WTC11 (cell line): ENCODE measurements at regions not wholly inside any gene's neighbourhood (a gene's known extent, or its start where the extent isn't known, plus 50 kb on each side); places are given as distances from the start of the nearest gene placed in this dataset.

Experiments
- ATAC-seq: fragments of 200-7000 bp; cut with Tn5 transposase; 2 replicates; pipeline ENCODE4 v1.10.0; 2021; ENCODE audit warnings: mild to moderate bottlenecking, moderate library complexity
- CTCF ChIA-PET: fragments of 300-600 bp; sonication (Branson Sonifier 250); formaldehyde crosslinking; loops from one replicate; lab custom pipeline; 2021; ENCODE audit warnings: antibody characterized with exemption; lab: Charles Lee
- POLR2A ChIA-PET: fragments of 350-600 bp; sonication (Branson Sonifier 250); formaldehyde crosslinking; loops from one replicate; lab custom pipeline; 2021; ENCODE audit warnings: antibody characterized with exemption; lab: Charles Lee
- DNase-seq: peaks from one replicate; pipeline ENCODE4 v3.0.0; 2021; ENCODE audit warnings: low spot score
- H3K27ac Mint-ChIP-seq: 2 replicates; pipeline ENCODE4 v1.8.0; 2021; ENCODE audit warnings: mixed read lengths
- H3K27me3 Mint-ChIP-seq: 2 replicates; pipeline ENCODE4 v1.8.0; 2021; ENCODE audit warnings: low read depth, mild to moderate bottlenecking, moderate library complexity, mixed read lengths
- H3K36me3 Mint-ChIP-seq: 2 replicates; pipeline ENCODE4 v1.8.0; 2021; ENCODE audit warnings: mixed read lengths
- H3K4me1 Mint-ChIP-seq: 2 replicates; pipeline ENCODE4 v1.8.0; 2022; ENCODE audit warnings: mixed read lengths
- H3K4me3 Mint-ChIP-seq: 2 replicates; pipeline ENCODE4 v1.8.0; 2021; ENCODE audit warnings: mild to moderate bottlenecking, moderate library complexity, mixed read lengths
- H3K9me3 Mint-ChIP-seq: 2 replicates; pipeline ENCODE4 v1.8.0; 2021; ENCODE audit warnings: mixed read lengths
- ATF2 ChIP-seq: sonication (generic); formaldehyde crosslinking; IDR thresholded peaks from 2 replicates; pipeline ENCODE4 v1.8.1; 2022; ENCODE audit warnings: low read depth, missing genetic modification reagents, borderline replicate concordance
- CREB1 ChIP-seq: sonication (generic); formaldehyde crosslinking; IDR thresholded peaks from 2 replicates; pipeline ENCODE4 v1.8.0; 2023; ENCODE audit warnings: mild to moderate bottlenecking, missing genetic modification reagents
- CTCF ChIP-seq: fragments of 200-600 bp; IDR thresholded peaks from 2 replicates; pipeline ENCODE4 v1.8.0; 2022; ENCODE audit warnings: antibody characterized with exemption
- ETV6 ChIP-seq: sonication (generic); formaldehyde crosslinking; IDR thresholded peaks from 2 replicates; pipeline ENCODE4 v1.8.1; 2022; ENCODE audit warnings: mild to moderate bottlenecking, missing genetic modification reagents
- FOXP4 ChIP-seq: sonication (generic); formaldehyde crosslinking; IDR thresholded peaks from 2 replicates; pipeline ENCODE4 v1.8.0; 2022; ENCODE audit warnings: mild to moderate bottlenecking, missing genetic modification reagents
- NFATC4 ChIP-seq: fragments of 250-450 bp; sonication (Bioruptor Pico); IDR thresholded peaks from 2 replicates; pipeline ENCODE4 v1.9.0; 2021; ENCODE audit warnings: mild to moderate bottlenecking
- NFE2L1 ChIP-seq: sonication (generic); formaldehyde crosslinking; IDR thresholded peaks from 2 replicates; pipeline ENCODE4 v1.8.1; 2023; ENCODE audit warnings: missing genetic modification reagents
- NR1H2 ChIP-seq: sonication (generic); formaldehyde crosslinking; IDR thresholded peaks from 2 replicates; pipeline ENCODE4 v1.9.0; 2021; ENCODE audit warnings: mild to moderate bottlenecking, moderate library complexity, missing genetic modification reagents
- NR3C1 ChIP-seq: sonication (generic); formaldehyde crosslinking; conservative IDR thresholded peaks from 2 replicates; pipeline ENCODE4 v1.8.1; 2023; ENCODE audit warnings: low read depth, mild to moderate bottlenecking, missing genetic modification reagents
- OVOL2 ChIP-seq: fragments of 250-450 bp; sonication (Bioruptor Pico); IDR thresholded peaks from 2 replicates; pipeline ENCODE4 v1.9.0; 2021; ENCODE audit warnings: mild to moderate bottlenecking, borderline replicate concordance
- PREB ChIP-seq: sonication (generic); formaldehyde crosslinking; IDR thresholded peaks from 2 replicates; pipeline ENCODE4 v1.8.1; 2022; ENCODE audit warnings: mild to moderate bottlenecking, missing genetic modification reagents, moderate library complexity, borderline replicate concordance
- RORB ChIP-seq: fragments of 250-450 bp; sonication (Bioruptor Pico); IDR thresholded peaks from 2 replicates; pipeline ENCODE4 v1.9.0; 2021; ENCODE audit warnings: mild to moderate bottlenecking
- SMAD3 ChIP-seq: sonication (generic); formaldehyde crosslinking; IDR thresholded peaks from 2 replicates; pipeline ENCODE4 v1.8.0; 2022; ENCODE audit warnings: missing genetic modification reagents, mild to moderate bottlenecking, borderline replicate concordance
- SMAD4 ChIP-seq: sonication (generic); formaldehyde crosslinking; IDR thresholded peaks from 2 replicates; pipeline ENCODE4 v1.8.0; 2022; ENCODE audit warnings: mild to moderate bottlenecking, missing genetic modification reagents
- TEAD4 ChIP-seq: sonication (generic); formaldehyde crosslinking; IDR thresholded peaks from 2 replicates; pipeline ENCODE4 v1.8.0; 2022; ENCODE audit warnings: mild to moderate bottlenecking, missing genetic modification reagents
- ZNF396 ChIP-seq: fragments of 250-450 bp; sonication (Bioruptor Pico); IDR thresholded peaks from 2 replicates; pipeline ENCODE4 v1.8.0; 2021; ENCODE audit warnings: mild to moderate bottlenecking, moderate library complexity, borderline replicate concordance
- TF ChIP-seq, protein P1 (sequence below): sonication (generic); formaldehyde crosslinking; IDR thresholded peaks from 2 replicates; pipeline ENCODE4 v1.8.1; 2023; ENCODE audit warnings: mild to moderate bottlenecking, moderate library complexity, missing genetic modification reagents
- TF ChIP-seq, protein P2 (sequence below): sonication (generic); formaldehyde crosslinking; IDR thresholded peaks from 2 replicates; pipeline ENCODE4 v1.8.0; 2023; ENCODE audit warnings: missing genetic modification reagents, mild to moderate bottlenecking, borderline replicate concordance
- TF ChIP-seq, protein P3 (sequence below): sonication (generic); formaldehyde crosslinking; IDR thresholded peaks from 2 replicates; pipeline ENCODE4 v1.8.1; 2023; ENCODE audit warnings: mild to moderate bottlenecking, missing genetic modification reagents

DNA sequence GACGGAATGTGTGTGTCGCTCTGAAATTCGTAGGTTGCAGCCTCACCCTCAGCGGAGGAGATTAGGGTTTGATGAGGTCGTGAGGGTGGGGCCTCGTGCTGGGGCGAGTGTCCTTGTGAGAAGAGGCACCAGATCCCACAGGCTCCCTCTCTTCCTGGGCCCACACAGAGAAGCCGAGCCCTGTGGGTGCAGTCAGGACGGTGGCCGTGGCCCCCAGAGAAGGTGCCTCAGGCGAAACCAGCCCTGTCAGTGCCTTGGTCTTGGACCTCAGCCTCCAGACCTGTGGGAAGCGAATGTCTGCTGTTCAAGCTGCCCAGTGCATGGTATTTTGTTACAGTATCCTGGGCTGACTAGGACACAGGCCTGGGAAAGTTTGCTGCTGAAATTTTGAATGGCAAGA, 108.0 kb upstream of the ALKAL2 start:
- Mint-ChIP-seq H3K4me3 (no peak overlapping the region), H3K36me3 (no peaks in the 10 kb centered on the region), H3K27me3 (no peaks in the 10 kb centered on the region), H3K27ac (0 out of 2 replicates have a peak overlapping the region, but pooled peaks have one; percentile 11), H3K4me1 (no peaks in the 10 kb centered on the region), H3K9me3 (no peaks in the 10 kb centered on the region)
- no peak for TF ChIP-seq TEAD4 (CRISPR knock-in tag)
- TF ChIP-seq SMAD4 (CRISPR knock-in tag) = no peak
- no peak for TF ChIP-seq NR3C1
- no peak for TF ChIP-seq SMAD3 (CRISPR knock-in tag)
- TF ChIP-seq ATF2 (CRISPR knock-in tag) = no peak
- TF ChIP-seq, protein P1, sequence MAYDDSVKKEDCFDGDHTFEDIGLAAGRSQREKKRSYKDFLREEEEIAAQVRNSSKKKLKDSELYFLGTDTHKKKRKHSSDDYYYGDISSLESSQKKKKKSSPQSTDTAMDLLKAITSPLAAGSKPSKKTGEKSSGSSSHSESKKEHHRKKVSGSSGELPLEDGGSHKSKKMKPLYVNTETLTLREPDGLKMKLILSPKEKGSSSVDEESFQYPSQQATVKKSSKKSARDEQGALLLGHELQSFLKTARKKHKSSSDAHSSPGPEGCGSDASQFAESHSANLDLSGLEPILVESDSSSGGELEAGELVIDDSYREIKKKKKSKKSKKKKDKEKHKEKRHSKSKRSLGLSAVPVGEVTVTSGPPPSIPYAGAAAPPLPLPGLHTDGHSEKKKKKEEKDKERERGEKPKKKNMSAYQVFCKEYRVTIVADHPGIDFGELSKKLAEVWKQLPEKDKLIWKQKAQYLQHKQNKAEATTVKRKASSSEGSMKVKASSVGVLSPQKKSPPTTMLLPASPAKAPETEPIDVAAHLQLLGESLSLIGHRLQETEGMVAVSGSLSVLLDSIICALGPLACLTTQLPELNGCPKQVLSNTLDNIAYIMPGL (CRISPR knock-in tag) = no peak
- TF ChIP-seq NFATC4 = no peak
- TF ChIP-seq NR1H2 (CRISPR knock-in tag) = no peak
- TF ChIP-seq NFE2L1 (CRISPR knock-in tag) = no peak
- TF ChIP-seq RORB (CRISPR knock-in tag) = no peak
- CTCF ChIA-PET = no interaction called here
- no peak for ATAC-seq
- POLR2A ChIA-PET = no interaction called here
- no peak for DNase-seq

DNA sequence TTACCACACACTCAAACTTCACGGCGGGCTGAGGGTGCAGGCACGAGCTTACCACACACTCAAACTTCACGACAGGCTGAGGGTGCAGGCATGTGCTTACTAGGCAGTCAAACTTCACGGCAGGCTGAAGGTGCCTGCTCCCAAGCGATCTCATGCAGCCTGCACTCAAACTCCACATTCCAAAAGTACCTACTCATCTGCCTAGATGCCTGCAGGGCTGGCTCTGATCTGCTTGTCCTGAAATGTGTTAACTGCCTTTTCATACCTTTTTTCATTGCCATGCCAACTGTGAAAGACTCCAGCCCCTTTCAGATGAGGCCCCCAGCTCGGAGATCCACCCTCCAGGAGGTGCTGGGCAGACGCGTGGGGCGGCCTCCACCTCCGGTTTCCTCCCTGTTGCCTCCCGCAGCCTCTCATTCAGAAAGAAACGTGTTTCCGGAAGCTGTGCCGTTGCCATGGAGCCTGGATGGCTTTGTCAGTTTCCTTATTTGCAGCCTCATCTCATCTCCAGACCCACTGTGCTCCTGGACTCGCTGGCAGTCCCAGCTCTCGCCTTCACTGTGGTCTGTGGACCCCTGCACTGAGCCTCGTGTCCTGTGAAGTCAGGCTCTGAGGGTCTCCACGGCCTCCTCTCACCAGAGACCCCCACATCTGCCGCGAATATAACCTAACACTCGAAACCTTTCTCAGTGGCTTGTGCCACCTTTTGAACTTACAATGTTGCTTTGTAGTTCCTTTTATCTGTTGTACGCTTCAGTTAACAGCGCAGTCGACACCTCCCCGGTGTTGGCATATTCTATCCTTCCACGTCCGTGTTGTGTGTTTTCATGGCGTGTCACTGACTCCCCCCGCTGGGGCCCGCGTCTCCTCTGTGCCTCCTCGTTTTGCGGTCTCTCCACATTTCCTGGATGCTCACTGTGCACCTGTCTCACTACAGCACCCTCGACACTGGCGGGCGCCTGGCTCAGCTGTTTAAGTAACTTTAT, 106.1 kb upstream of the ALKAL2 start:
- H3K9me3 Mint-ChIP-seq = peaks cover 12% of the 10 kb centered on the region
- no peaks in the 10 kb centered on the region for H3K4me1 Mint-ChIP-seq
- DNase-seq (no peak), ATAC-seq (no peak)
- H3K27ac Mint-ChIP-seq = no peak overlapping the region; the same call in 1 of the 2 replicates
- POLR2A ChIA-PET = no interaction called here
- CTCF ChIA-PET = no interaction called here
- H3K36me3 Mint-ChIP-seq = no peaks in the 10 kb centered on the region
- H3K4me3 Mint-ChIP-seq = no peak overlapping the region
- H3K27me3 Mint-ChIP-seq = peaks cover 7% of the 10 kb centered on the region
- TF ChIP-seq, protein P2, sequence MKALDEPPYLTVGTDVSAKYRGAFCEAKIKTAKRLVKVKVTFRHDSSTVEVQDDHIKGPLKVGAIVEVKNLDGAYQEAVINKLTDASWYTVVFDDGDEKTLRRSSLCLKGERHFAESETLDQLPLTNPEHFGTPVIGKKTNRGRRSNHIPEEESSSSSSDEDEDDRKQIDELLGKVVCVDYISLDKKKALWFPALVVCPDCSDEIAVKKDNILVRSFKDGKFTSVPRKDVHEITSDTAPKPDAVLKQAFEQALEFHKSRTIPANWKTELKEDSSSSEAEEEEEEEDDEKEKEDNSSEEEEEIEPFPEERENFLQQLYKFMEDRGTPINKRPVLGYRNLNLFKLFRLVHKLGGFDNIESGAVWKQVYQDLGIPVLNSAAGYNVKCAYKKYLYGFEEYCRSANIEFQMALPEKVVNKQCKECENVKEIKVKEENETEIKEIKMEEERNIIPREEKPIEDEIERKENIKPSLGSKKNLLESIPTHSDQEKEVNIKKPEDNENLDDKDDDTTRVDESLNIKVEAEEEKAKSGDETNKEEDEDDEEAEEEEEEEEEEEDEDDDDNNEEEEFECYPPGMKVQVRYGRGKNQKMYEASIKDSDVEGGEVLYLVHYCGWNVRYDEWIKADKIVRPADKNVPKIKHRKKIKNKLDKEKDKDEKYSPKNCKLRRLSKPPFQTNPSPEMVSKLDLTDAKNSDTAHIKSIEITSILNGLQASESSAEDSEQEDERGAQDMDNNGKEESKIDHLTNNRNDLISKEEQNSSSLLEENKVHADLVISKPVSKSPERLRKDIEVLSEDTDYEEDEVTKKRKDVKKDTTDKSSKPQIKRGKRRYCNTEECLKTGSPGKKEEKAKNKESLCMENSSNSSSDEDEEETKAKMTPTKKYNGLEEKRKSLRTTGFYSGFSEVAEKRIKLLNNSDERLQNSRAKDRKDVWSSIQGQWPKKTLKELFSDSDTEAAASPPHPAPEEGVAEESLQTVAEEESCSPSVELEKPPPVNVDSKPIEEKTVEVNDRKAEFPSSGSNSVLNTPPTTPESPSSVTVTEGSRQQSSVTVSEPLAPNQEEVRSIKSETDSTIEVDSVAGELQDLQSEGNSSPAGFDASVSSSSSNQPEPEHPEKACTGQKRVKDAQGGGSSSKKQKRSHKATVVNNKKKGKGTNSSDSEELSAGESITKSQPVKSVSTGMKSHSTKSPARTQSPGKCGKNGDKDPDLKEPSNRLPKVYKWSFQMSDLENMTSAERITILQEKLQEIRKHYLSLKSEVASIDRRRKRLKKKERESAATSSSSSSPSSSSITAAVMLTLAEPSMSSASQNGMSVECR (CRISPR knock-in tag) = no peak
- TF ChIP-seq CTCF (no peak), CREB1 (CRISPR knock-in tag) (no peak), NR1H2 (CRISPR knock-in tag) (no peak), FOXP4 (CRISPR knock-in tag) (no peak), ZNF396 (CRISPR knock-in tag) (no peak), PREB (CRISPR knock-in tag) (no peak), ETV6 (no peak), OVOL2 (CRISPR knock-in tag) (no peak)
- TF ChIP-seq, protein P3, sequence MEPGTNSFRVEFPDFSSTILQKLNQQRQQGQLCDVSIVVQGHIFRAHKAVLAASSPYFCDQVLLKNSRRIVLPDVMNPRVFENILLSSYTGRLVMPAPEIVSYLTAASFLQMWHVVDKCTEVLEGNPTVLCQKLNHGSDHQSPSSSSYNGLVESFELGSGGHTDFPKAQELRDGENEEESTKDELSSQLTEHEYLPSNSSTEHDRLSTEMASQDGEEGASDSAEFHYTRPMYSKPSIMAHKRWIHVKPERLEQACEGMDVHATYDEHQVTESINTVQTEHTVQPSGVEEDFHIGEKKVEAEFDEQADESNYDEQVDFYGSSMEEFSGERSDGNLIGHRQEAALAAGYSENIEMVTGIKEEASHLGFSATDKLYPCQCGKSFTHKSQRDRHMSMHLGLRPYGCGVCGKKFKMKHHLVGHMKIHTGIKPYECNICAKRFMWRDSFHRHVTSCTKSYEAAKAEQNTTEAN (CRISPR knock-in tag) = no peak
